ENCODE measurements at regions not wholly inside any gene's neighbourhood (a gene's known extent, or its start where the extent isn't known, plus 50 kb on each side); places are given as distances from the start of the nearest gene placed in this dataset.
"Not testable (repeated sequence)": the region's sequence is repeated elsewhere in the genome, so short reads cannot be mapped to it uniquely, and the experiment has no call there.

DNA sequence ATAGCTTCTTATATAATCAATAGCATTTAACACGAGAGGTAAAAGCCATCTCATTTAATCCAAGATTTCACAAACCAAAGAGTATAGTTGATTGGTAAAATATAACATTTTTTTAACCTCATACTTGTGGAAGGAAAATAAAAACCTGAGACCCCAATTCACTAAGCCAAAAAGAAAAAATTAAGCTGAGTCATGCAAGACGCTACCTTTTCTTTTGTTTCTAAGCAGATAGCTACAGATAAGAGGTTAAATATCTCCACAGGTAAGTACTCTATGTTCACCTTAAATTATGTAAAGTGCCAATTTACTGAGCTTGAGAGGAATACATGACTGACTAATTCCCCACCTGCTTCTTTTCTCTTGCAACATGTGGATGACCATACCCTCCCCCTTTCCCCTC is 656.4 kb downstream of the MECOM start:
- BruUV-seq (replicated peaks), result no TSS peak
- Histone ChIP-seq H3K9ac (ENCODE audit: insufficient read depth, low read depth, low read length) (no peak overlapping the region), H4K20me1 (ENCODE audit: insufficient read depth, low read length) (no peaks in the 10 kb centered on the region), H3K4me3 (replicated peaks in 1 of 3; ENCODE audit: insufficient read depth in 1 of 3, low read depth in 2 of 3, low read length in 3 of 3) (no peak overlapping the region), H3K27ac (ENCODE audit: extremely low read length, insufficient read depth, low read length) (no peak overlapping the region), H3K36me3 (replicated peaks in 1 of 2; ENCODE audit: control insufficient read depth in 1 of 2, insufficient read depth in 2 of 2, low read length in 2 of 2) (no peaks in the 10 kb centered on the region), H2AFZ (ENCODE audit: low read length) (no peak overlapping the region), H3K4me1 (ENCODE audit: insufficient read depth, low read length) (no peaks in the 10 kb centered on the region), H3K79me2 (ENCODE audit: insufficient read depth, low read length) (no peaks in the 10 kb centered on the region), H3K27me3 (ENCODE audit: control insufficient read depth in 1 of 2, insufficient read depth in 2 of 2, low read length in 2 of 2) (no peaks in the 10 kb centered on the region), H3K4me2 (ENCODE audit: low read depth, low read length) (no peak overlapping the region), H3K9me3 (ENCODE audit: low read length) (no peaks in the 10 kb centered on the region)
- TF ChIP-seq NFE2L2 (IDR thresholded peaks at IDR 0.05; ENCODE audit: low read length), result peak; percentile 74
- 0 out of 4 replicates have a peak, but pooled peaks have one; percentile 12 to 34 for TF ChIP-seq MAFK (conservative IDR thresholded peaks at IDR 0.05 in 1 of 2, IDR thresholded peaks at IDR 0.05 in 1 of 2; ENCODE audit: low read length in 2 of 2)
- TF ChIP-seq, protein P1, sequence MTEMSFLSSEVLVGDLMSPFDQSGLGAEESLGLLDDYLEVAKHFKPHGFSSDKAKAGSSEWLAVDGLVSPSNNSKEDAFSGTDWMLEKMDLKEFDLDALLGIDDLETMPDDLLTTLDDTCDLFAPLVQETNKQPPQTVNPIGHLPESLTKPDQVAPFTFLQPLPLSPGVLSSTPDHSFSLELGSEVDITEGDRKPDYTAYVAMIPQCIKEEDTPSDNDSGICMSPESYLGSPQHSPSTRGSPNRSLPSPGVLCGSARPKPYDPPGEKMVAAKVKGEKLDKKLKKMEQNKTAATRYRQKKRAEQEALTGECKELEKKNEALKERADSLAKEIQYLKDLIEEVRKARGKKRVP (CRISPR knock-in tag; IDR thresholded peaks at IDR 0.05), result no peak
- CTCF ChIA-PET (ENCODE audit: low intra/inter-chr PET ratio, low total read pairs), result no interaction called here
- in situ Hi-C loops (cut with HindIII; ENCODE audit: extremely low pct_ligation_motif_present, low pct_unique_long_range_greater_than_20kb), result no loop called here
- POLR2A ChIA-PET, result no interaction called here
- ATAC-seq, result no peak
- WGBS (ENCODE audit: low lambda C conversion rate), result 7% methylated on average over 2 of the region's 2 CpGs
- no peak for FAIRE-seq
- no peak for DNase-seq (ENCODE audit: low spot score)
- intact Hi-C loops (cut with micrococcal nuclease; ENCODE audit: unreplicated experiment), result no loop called here

DNA sequence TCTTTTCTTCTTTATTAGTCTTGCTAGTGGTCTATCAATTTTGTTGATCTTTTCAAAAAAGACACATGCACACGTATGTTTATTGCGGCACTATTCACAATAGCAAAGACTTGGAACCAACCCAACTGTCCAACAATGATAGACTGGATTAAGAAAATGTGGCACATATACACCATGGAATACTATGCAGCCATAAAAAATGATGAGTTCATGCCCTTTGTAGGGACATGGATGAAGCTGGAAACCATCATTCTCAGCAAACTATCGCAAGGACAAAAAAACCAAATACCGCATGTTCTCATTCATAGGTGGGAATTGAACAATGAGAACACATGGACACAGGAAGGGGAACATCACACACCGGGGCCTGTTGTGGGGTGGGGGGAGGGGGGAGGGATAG is 657.1 kb downstream of the MECOM start:
- H3K9me3 ChIP-seq (ENCODE audit: low read length); H2AFZ ChIP-seq (ENCODE audit: low read length); H4K20me1 ChIP-seq (ENCODE audit: insufficient read depth, low read length); H3K4me3 ChIP-seq (replicated peaks in 1 of 3; ENCODE audit: insufficient read depth in 1 of 3, low read depth in 2 of 3, low read length in 3 of 3); POLR2A ChIA-PET; H3K9ac ChIP-seq (ENCODE audit: insufficient read depth, low read depth, low read length); H3K27ac ChIP-seq (ENCODE audit: extremely low read length, insufficient read depth, low read length); intact Hi-C loops (cut with micrococcal nuclease; ENCODE audit: unreplicated experiment); H3K4me2 ChIP-seq (ENCODE audit: low read depth, low read length); H3K4me1 ChIP-seq (ENCODE audit: insufficient read depth, low read length); ATAC-seq; H3K79me2 ChIP-seq (ENCODE audit: insufficient read depth, low read length); H3K27me3 ChIP-seq (ENCODE audit: control insufficient read depth in 1 of 2, insufficient read depth in 2 of 2, low read length in 2 of 2); BruUV-seq (replicated peaks); H3K36me3 ChIP-seq (replicated peaks in 1 of 2; ENCODE audit: control insufficient read depth in 1 of 2, insufficient read depth in 2 of 2, low read length in 2 of 2); CTCF ChIA-PET (ENCODE audit: low intra/inter-chr PET ratio, low total read pairs); in situ Hi-C loops (cut with HindIII; ENCODE audit: extremely low pct_ligation_motif_present, low pct_unique_long_range_greater_than_20kb); DNase-seq (ENCODE audit: low spot score); FAIRE-seq: not testable (repeated sequence)
- WGBS (ENCODE audit: low lambda C conversion rate), result 72% methylated on average over 2 of the region's 5 CpGs
